Lower leg skin (tissue), 4 donors: ENCODE measurements at regions not wholly inside any gene's neighbourhood (a gene's known extent, or its start where the extent isn't known, plus 50 kb on each side); places are given as distances from the start of the nearest gene placed in this dataset.

Experiments used
- DNase-seq, 2 donors: peaks; one replicate each; pipeline ENCODE4 v3.0.0-alpha.2; 2019; ENCODE audit warnings: low spot score in 2 of 2
- H3K4me3 ChIP-seq: fragments of 200-600 bp; sonication (generic); 2 replicates; pipeline ENCODE4 v1.5.1; 2017; ENCODE audit warnings: mild to moderate bottlenecking, low read depth; ENCODE audit not compliant: poor library complexity, severe bottlenecking
- POLR2A ChIP-seq, 2 donors: fragments of 450-650 bp; IDR thresholded peaks; one replicate each; pipeline ENCODE4 v1.6.1; 2016 to 2017; ENCODE audit warnings: antibody characterized with exemption in 2 of 2, mild to moderate bottlenecking in 1 of 2, moderate library complexity in 1 of 2
- WGBS, 2 donors: methylation state at CpG; one replicate each; pipeline ENCODE4 v1.1.5; 2018; 5-methylcytosine and 5-hydroxymethylcytosine counted together
- intact Hi-C: fragments of 100-400 bp; cut with DNase I; formaldehyde crosslinking; loops from one replicate; pipeline ENCODE4 v1.15.0; 2023; ENCODE audit warnings: low total_unique reads
- TF ChIP-seq, protein P1 (sequence below), 3 donors: fragments of 450-650 bp; IDR thresholded peaks; one replicate each; pipeline ENCODE4 v1.5.1; 2016; ENCODE audit warnings: antibody characterized with exemption in 3 of 3, mild to moderate bottlenecking in 3 of 3, moderate library complexity in 2 of 3

DNA sequence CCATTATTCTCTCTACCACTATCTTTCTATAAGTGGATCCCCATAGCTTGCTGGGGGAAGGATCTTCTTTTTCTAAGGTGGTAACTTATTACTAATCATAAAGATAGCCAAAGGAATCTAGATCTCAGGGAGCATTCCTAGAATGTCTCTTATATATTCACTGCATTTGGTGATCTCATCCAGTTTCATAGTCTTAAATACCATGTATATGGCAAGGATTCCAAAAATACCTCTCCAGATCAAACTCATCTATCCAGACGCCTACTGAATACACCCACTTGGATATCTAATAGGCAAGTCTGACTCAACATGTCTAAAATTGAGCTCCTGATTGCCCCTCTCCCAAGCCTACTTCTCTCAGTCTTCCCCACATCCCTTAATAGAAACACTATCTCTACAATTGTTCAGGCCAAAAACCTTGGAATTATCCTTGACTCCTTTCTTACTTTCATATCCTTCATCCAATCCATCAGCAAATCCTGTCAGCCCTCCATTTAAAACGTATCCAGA, 264.4 kb downstream of the HACE1 start:
- DNase-seq = no peak
- H3K4me3 ChIP-seq = no peak overlapping the region
- 77 to 86% methylated on average over 2 of the region's 2 CpGs for WGBS, 2 donors
- TF ChIP-seq, protein P1, sequence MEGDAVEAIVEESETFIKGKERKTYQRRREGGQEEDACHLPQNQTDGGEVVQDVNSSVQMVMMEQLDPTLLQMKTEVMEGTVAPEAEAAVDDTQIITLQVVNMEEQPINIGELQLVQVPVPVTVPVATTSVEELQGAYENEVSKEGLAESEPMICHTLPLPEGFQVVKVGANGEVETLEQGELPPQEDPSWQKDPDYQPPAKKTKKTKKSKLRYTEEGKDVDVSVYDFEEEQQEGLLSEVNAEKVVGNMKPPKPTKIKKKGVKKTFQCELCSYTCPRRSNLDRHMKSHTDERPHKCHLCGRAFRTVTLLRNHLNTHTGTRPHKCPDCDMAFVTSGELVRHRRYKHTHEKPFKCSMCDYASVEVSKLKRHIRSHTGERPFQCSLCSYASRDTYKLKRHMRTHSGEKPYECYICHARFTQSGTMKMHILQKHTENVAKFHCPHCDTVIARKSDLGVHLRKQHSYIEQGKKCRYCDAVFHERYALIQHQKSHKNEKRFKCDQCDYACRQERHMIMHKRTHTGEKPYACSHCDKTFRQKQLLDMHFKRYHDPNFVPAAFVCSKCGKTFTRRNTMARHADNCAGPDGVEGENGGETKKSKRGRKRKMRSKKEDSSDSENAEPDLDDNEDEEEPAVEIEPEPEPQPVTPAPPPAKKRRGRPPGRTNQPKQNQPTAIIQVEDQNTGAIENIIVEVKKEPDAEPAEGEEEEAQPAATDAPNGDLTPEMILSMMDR (IDR thresholded peaks at IDR 0.05) = no peak
- TF ChIP-seq POLR2A (IDR thresholded peaks at IDR 0.05) = no peak
- intact Hi-C loops = no loop called here

DNA sequence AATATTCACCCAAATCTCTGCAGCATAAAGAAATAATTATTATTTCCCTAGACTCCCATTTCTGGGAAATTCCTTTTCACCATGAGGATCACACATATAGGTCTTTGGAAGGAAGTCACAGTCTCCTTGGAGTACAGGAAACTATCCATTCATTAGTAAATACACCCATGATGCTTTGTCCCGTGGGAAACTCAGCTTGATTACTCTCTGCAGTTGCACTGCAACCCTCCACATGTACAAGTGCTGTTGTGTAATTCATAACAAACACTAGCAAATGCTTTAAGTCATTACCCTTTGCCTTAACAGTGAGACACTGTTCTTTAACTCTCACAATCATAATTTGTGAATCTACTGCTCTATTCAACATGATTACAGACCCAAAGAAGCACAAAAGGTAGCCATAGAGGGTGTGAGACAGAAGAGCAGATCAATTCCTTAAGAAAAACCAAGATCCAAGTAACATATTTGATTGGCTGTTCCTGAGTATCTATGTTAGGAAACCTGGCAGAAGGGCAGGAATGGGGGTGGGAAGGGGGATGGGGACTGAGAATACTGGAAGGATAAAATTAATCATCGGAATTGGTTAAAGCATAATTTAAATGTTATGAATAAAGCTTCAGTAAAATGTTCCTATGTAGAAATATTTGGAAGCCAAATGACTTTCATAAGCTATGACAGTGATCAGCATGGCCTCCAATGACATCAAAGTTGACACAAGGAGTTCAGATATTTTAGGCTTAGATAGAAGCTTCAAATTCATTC, 268.0 kb downstream of the HACE1 start:
- no peak overlapping the region for H3K4me3 ChIP-seq
- no peak for TF ChIP-seq POLR2A (IDR thresholded peaks at IDR 0.05)
- TF ChIP-seq, protein P1 (IDR thresholded peaks at IDR 0.05) = no peak
- 63 to 75% methylated on average over 2 of the region's 2 CpGs for WGBS, 2 donors
- no peak for DNase-seq
- intact Hi-C loops = no loop called here

DNA sequence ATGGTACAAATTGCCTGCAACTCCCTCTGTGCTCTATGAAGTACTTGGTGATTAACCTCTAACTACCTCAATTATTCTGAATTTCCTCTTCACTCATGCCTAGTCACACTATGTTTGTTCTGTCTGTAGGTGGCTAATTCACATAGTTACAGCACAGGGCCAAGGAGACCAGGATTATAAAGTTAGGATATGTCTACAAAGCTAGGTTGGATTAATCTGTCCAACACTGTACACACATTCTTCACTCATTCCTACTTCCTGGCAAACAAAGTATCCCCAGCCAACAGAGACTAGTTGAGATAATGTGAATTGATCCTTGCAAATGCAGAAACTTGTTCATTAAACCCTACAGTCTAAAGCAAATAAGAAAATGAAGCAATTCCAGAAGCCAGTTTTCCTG, 269.8 kb downstream of the HACE1 start:
- no peak for TF ChIP-seq POLR2A (IDR thresholded peaks at IDR 0.05)
- no peak for DNase-seq
- intact Hi-C loops = no loop called here
- H3K4me3 ChIP-seq = no peak overlapping the region

DNA sequence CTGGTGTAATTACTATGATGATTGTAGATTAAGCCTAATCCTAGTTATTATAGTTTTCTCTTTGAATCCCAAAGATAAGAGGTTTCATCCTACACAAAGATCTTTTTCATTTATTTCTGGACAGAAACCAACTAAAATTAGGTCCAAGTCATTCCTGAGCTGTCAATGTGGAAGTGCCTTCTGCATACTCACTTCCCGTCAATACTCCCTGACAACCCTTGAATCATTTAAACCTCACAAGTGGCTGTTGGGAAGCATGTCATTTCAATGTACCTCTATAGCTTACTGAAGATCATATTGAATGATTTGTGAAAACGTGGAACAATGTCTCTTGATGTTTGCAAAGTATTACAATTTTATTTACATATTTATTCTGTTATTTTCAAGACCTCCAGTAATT, 274.1 kb downstream of the HACE1 start:
- TF ChIP-seq, protein P1 (IDR thresholded peaks at IDR 0.05) = no peak
- TF ChIP-seq POLR2A (IDR thresholded peaks at IDR 0.05) = no peak
- 54 to 58% methylated on average over 2 of the region's 2 CpGs for WGBS, 2 donors
- no peak for DNase-seq
- H3K4me3 ChIP-seq = no peak overlapping the region
- intact Hi-C loops = no loop called here

DNA sequence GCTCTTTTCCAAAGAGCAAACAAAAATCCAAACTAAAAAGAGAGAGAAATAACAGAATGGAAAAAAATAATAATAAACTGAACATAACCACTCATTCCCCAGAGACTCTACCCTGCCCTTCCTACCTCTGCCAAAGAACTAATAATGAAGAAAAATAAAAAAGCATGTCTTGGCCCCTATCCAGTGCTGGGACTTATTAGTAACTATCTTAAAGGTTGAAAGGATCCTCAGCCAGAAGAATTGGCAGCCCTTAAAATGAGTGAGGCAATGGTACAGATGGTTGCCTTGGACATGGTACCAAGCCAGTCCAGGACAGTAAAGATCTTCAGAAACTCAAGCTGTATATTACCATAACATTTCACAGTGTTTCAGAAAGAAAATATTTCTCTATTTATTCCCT, 279.3 kb downstream of the HACE1 start:
- no peak overlapping the region for H3K4me3 ChIP-seq
- DNase-seq = no peak
- intact Hi-C loops = no loop called here
- TF ChIP-seq, protein P1 (IDR thresholded peaks at IDR 0.05) = no peak
- no peak for TF ChIP-seq POLR2A (IDR thresholded peaks at IDR 0.05)

DNA sequence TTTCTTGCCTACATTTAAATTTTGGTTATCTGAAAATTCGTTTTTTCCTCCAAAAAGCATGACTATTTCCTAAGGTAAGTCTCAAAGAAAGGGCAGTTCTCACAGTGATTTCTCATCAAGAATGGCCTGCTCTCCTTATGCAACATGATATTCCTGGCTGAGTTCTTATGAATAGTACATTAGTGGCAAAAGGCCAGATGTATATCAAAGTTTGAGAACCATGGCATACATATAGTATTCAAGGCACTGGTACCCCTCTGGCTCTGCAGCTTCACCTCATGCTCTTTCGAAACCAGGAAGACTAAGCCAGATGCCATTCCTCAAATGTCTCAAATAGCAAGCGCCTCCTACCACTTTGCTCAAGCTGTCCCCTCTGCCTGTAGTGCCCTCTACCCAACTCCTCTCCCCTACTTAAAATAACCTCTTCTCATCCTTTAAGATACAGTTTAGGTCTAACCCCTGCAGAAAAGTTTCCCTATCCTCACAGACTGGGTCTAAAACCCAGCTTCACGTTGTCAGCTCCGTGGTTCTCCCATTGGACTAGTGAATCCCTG, 280.3 kb downstream of the HACE1 start:
- no peak overlapping the region for H3K4me3 ChIP-seq
- intact Hi-C loops = no loop called here
- no peak for TF ChIP-seq POLR2A (IDR thresholded peaks at IDR 0.05)
- TF ChIP-seq, protein P1 (IDR thresholded peaks at IDR 0.05) = no peak
- 87 to 90% methylated on average over 5 of the region's 5 CpGs for WGBS, 2 donors
- DNase-seq = no peak
